Activated B cell treated with CpG ODN at 0.5 μM for 24 hours (primary cell): ENCODE measurements at regions not wholly inside any gene's neighbourhood (a gene's known extent, or its start where the extent isn't known, plus 50 kb on each side); places are given as distances from the start of the nearest gene placed in this dataset.

Experiments used
- ATAC-seq: fragments of 200-7000 bp; cut with Tn5 transposase; one replicate; pipeline ENCODE4 v1.10.0; 2021; ENCODE audit warnings: low read depth, mild to moderate bottlenecking, moderate library complexity
- CTCF ChIA-PET: fragments of 350-600 bp; sonication (Branson Sonifier 250); formaldehyde crosslinking; loops from one replicate; lab custom pipeline; 2021; ENCODE audit warnings: antibody characterized with exemption; lab: Charles Lee
- POLR2A ChIA-PET: fragments of 350-600 bp; sonication (Branson Sonifier 250); formaldehyde crosslinking; loops from one replicate; lab custom pipeline; 2021; ENCODE audit warnings: antibody characterized with exemption; lab: Charles Lee
- DNase-seq: peaks from one replicate; pipeline ENCODE4 v3.0.0; 2022
- H3K27ac Mint-ChIP-seq: one replicate; pipeline ENCODE4 v1.8.0; 2020; ENCODE audit warnings: mixed read lengths
- H3K27me3 Mint-ChIP-seq: one replicate; pipeline ENCODE4 v1.8.0; 2021; ENCODE audit warnings: mixed read lengths
- H3K36me3 Mint-ChIP-seq: one replicate; pipeline ENCODE4 v1.8.0; 2021; ENCODE audit warnings: low read depth, mixed read lengths
- H3K4me1 Mint-ChIP-seq: one replicate; pipeline ENCODE4 v1.8.0; 2021; ENCODE audit warnings: mixed read lengths
- H3K4me3 Mint-ChIP-seq: one replicate; pipeline ENCODE4 v1.8.0; 2020; ENCODE audit warnings: mild to moderate bottlenecking, mixed read lengths
- H3K9me3 Mint-ChIP-seq: one replicate; pipeline ENCODE4 v1.8.0; 2020; ENCODE audit warnings: mixed read lengths
- intact Hi-C: fragments of 100-400 bp; cut with micrococcal nuclease; formaldehyde crosslinking; loops from one replicate; pipeline ENCODE4 v1.15.1; 2024
- TF ChIP-seq, protein P1 (sequence below): fragments of 200-600 bp; IDR thresholded peaks from one replicate; pipeline ENCODE4 v1.8.0; 2022; ENCODE audit warnings: antibody characterized with exemption, mild to moderate bottlenecking

- no peak for ATAC-seq
- TF ChIP-seq, protein P1, sequence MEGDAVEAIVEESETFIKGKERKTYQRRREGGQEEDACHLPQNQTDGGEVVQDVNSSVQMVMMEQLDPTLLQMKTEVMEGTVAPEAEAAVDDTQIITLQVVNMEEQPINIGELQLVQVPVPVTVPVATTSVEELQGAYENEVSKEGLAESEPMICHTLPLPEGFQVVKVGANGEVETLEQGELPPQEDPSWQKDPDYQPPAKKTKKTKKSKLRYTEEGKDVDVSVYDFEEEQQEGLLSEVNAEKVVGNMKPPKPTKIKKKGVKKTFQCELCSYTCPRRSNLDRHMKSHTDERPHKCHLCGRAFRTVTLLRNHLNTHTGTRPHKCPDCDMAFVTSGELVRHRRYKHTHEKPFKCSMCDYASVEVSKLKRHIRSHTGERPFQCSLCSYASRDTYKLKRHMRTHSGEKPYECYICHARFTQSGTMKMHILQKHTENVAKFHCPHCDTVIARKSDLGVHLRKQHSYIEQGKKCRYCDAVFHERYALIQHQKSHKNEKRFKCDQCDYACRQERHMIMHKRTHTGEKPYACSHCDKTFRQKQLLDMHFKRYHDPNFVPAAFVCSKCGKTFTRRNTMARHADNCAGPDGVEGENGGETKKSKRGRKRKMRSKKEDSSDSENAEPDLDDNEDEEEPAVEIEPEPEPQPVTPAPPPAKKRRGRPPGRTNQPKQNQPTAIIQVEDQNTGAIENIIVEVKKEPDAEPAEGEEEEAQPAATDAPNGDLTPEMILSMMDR = no peak
- CTCF ChIA-PET = no interaction called here
- Mint-ChIP-seq H3K9me3 (no peaks in the 10 kb centered on the region), H3K27ac (no peak overlapping the region), H3K27me3 (no peaks in the 10 kb centered on the region), H3K36me3 (no peaks in the 10 kb centered on the region), H3K4me1 (no peaks in the 10 kb centered on the region), H3K4me3 (no peak overlapping the region)
- POLR2A ChIA-PET = no interaction called here
- intact Hi-C loops = no loop called here
- no peak for DNase-seq
Observed at GRCh38 chr5:93070938-93071337, 510.1 kb downstream of the NR2F1-AS1 start.

DNA sequence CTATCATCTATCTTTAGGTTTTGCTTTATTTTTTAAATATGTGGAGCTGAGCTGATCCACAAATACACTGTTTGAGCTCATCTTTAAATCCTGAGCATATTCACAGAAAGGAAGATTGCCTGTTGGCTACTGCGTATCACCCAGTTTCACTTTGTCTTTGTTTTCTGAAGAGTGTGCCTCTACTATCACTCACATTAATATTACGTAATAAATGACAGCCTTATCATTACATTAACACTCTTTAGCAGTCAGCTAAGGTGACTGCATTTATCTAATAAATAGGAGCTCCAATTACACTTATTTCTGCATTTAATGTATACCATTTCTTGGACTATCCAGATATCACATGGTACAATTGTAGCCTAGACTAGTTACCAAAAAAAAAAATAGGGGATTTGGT, 511.7 kb downstream of the NR2F1-AS1 start:
- intact Hi-C loops = loop anchor here (10.0 kb wide), 1 partner anchor 256 kb away; no protein-coding TSS in a partner anchor
- Mint-ChIP-seq H3K4me3 (no peak overlapping the region), H3K36me3 (no peaks in the 10 kb centered on the region), H3K4me1 (no peaks in the 10 kb centered on the region), H3K27me3 (no peaks in the 10 kb centered on the region), H3K9me3 (no peaks in the 10 kb centered on the region), H3K27ac (no peak overlapping the region)
- POLR2A ChIA-PET = no interaction called here
- ATAC-seq (no peak), DNase-seq (no peak)
- TF ChIP-seq, protein P1 = no peak
- CTCF ChIA-PET = no interaction called here

- Mint-ChIP-seq H3K4me1 (no peaks in the 10 kb centered on the region), H3K27ac (no peak overlapping the region), H3K27me3 (no peaks in the 10 kb centered on the region), H3K36me3 (no peaks in the 10 kb centered on the region), H3K4me3 (no peak overlapping the region), H3K9me3 (no peaks in the 10 kb centered on the region)
- intact Hi-C loops = loop anchor here (10.0 kb wide), 1 partner anchor 262 kb away; no protein-coding TSS in a partner anchor
- ChIA-PET POLR2A (no interaction called here), CTCF (no interaction called here)
- no peak for ATAC-seq
- TF ChIP-seq, protein P1 = no peak
- DNase-seq = no peak
Observed at GRCh38 chr5:93062548-93062947, 518.5 kb downstream of the NR2F1-AS1 start.

GRCh38 chr5:93058309-93058708, 522.7 kb downstream of the NR2F1-AS1 start:
- no peaks in the 10 kb centered on the region for H3K36me3 Mint-ChIP-seq
- H3K27ac Mint-ChIP-seq = no peak overlapping the region
- intact Hi-C loops = no loop called here

GRCh38 chr5:93057311-93057710, 523.7 kb downstream of the NR2F1-AS1 start:
- no peaks in the 10 kb centered on the region for H3K9me3 Mint-ChIP-seq
- DNase-seq (no peak), ATAC-seq (no peak)
- no peaks in the 10 kb centered on the region for H3K27me3 Mint-ChIP-seq
- TF ChIP-seq, protein P1 = no peak
- H3K36me3 Mint-ChIP-seq = no peaks in the 10 kb centered on the region
- H3K4me3 Mint-ChIP-seq = no peak overlapping the region
- CTCF ChIA-PET = no interaction called here
- intact Hi-C loops = no loop called here
- no peak overlapping the region for H3K27ac Mint-ChIP-seq
- POLR2A ChIA-PET = no interaction called here
- H3K4me1 Mint-ChIP-seq = no peaks in the 10 kb centered on the region

More at GRCh38 chr5:93058309-93058708, 522.7 kb downstream of the NR2F1-AS1 start:
- DNase-seq = no peak
- CTCF ChIA-PET = no interaction called here
- Mint-ChIP-seq H3K4me3 (no peak overlapping the region), H3K27me3 (no peaks in the 10 kb centered on the region), H3K4me1 (no peaks in the 10 kb centered on the region), H3K9me3 (no peaks in the 10 kb centered on the region)
- ATAC-seq = no peak
- TF ChIP-seq, protein P1 = no peak
- POLR2A ChIA-PET = no interaction called here
